ENCODE measurements at regions not wholly inside any gene's neighbourhood (a gene's known extent, or its start where the extent isn't known, plus 50 kb on each side); places are given as distances from the start of the nearest gene placed in this dataset.

GRCh38 chr1:187873126-187873525 lies 1044.4 kb downstream of the PLA2G4A start:
- DNase-seq (ENCODE audit: low read depth in 2 of 3, low spot score in 1 of 3) = no peak

- DNase-seq (ENCODE audit: low read depth in 2 of 3, low spot score in 1 of 3) = no peak
Observed at GRCh38 chr1:187876775-187877174, 1048.0 kb downstream of the PLA2G4A start.

- no peak for DNase-seq (ENCODE audit: low read depth in 2 of 3, low spot score in 1 of 3)
Observed at GRCh38 chr1:187877220-187877619, 1048.5 kb downstream of the PLA2G4A start.

- no peak for DNase-seq (ENCODE audit: low read depth in 2 of 3, low spot score in 1 of 3)
Observed at GRCh38 chr1:187878883-187879282, 1050.1 kb downstream of the PLA2G4A start.

- DNase-seq (ENCODE audit: low read depth in 2 of 3, low spot score in 1 of 3) = no peak
Observed at GRCh38 chr1:187883356-187883755, 1054.6 kb downstream of the PLA2G4A start.

GRCh38 chr1:187891993-187892682 lies 1063.4 kb downstream of the PLA2G4A start:
- no peak for DNase-seq (ENCODE audit: low read depth in 2 of 3, low spot score in 1 of 3)

- no peak for DNase-seq (ENCODE audit: low read depth in 2 of 3, low spot score in 1 of 3)
Observed at GRCh38 chr1:187892683-187893039, 1063.9 kb downstream of the PLA2G4A start.

GRCh38 chr1:187893471-187893870 lies 1064.7 kb downstream of the PLA2G4A start:
- DNase-seq (ENCODE audit: low read depth in 2 of 3, low spot score in 1 of 3) = no peak

GRCh38 chr1:187894349-187894748 lies 1065.6 kb downstream of the PLA2G4A start:
- DNase-seq (ENCODE audit: low read depth in 2 of 3, low spot score in 1 of 3) = no peak

- DNase-seq (ENCODE audit: low read depth in 2 of 3, low spot score in 1 of 3) = no peak
Observed at GRCh38 chr1:187903223-187903622, 1074.5 kb downstream of the PLA2G4A start.

GRCh38 chr1:187909382-187909781 lies 1080.6 kb downstream of the PLA2G4A start:
- DNase-seq (ENCODE audit: low read depth in 2 of 3, low spot score in 1 of 3) = no peak

GRCh38 chr1:187911820-187912219 lies 1083.1 kb downstream of the PLA2G4A start:
- DNase-seq (ENCODE audit: low read depth in 2 of 3, low spot score in 1 of 3) = no peak

GRCh38 chr1:187920976-187921375 lies 1092.2 kb downstream of the PLA2G4A start:
- no peak for DNase-seq (ENCODE audit: low read depth in 2 of 3, low spot score in 1 of 3)

GRCh38 chr1:187921426-187921825 lies 1092.7 kb downstream of the PLA2G4A start:
- no peak for DNase-seq (ENCODE audit: low read depth in 2 of 3, low spot score in 1 of 3)

GRCh38 chr1:187922255-187922654 lies 1093.5 kb downstream of the PLA2G4A start:
- no peak for DNase-seq (ENCODE audit: low read depth in 2 of 3, low spot score in 1 of 3)

GRCh38 chr1:187924252-187924651 lies 1095.5 kb downstream of the PLA2G4A start:
- DNase-seq (ENCODE audit: low read depth in 2 of 3, low spot score in 1 of 3) = no peak

GRCh38 chr1:187928288-187928687 lies 1099.5 kb downstream of the PLA2G4A start:
- no peak for DNase-seq (ENCODE audit: low read depth in 2 of 3, low spot score in 1 of 3)

- DNase-seq (ENCODE audit: low read depth in 2 of 3, low spot score in 1 of 3) = no peak
Observed at GRCh38 chr1:187928696-187929095, 1099.9 kb downstream of the PLA2G4A start.

GRCh38 chr1:187931776-187932175 lies 1103.0 kb downstream of the PLA2G4A start:
- DNase-seq (ENCODE audit: low read depth in 2 of 3, low spot score in 1 of 3) = no peak

GRCh38 chr1:187933562-187934419 lies 1105.0 kb downstream of the PLA2G4A start:
- no peak for DNase-seq (ENCODE audit: low read depth in 2 of 3, low spot score in 1 of 3)

GRCh38 chr1:187936667-187937066 lies 1107.9 kb downstream of the PLA2G4A start:
- no peak for DNase-seq (ENCODE audit: low read depth in 2 of 3, low spot score in 1 of 3)

- no peak for DNase-seq (ENCODE audit: low read depth in 2 of 3, low spot score in 1 of 3)
Observed at GRCh38 chr1:187938092-187938491, 1109.3 kb downstream of the PLA2G4A start.

- no peak for DNase-seq (ENCODE audit: low read depth in 2 of 3, low spot score in 1 of 3)
Observed at GRCh38 chr1:187942986-187943385, 1114.2 kb downstream of the PLA2G4A start.

Measured in stimulated activated CD4-positive, alpha-beta T cell treated with anti-CD3 and anti-CD28 coated beads, Interleukin-12 subunit alpha, Interleukin-12 subunit beta, amount 100 ng/mL, for 48 hours (primary cell).